Activated CD8-positive, alpha-beta T cell treated with anti-CD3 and anti-CD28 coated beads for 36 hours (primary cell): ENCODE measurements at regions not wholly inside any gene's neighbourhood (a gene's known extent, or its start where the extent isn't known, plus 50 kb on each side); places are given as distances from the start of the nearest gene placed in this dataset.

Experiments used
- ATAC-seq: fragments of 200-7000 bp; cut with Tn5 transposase; one replicate; pipeline ENCODE4 v1.10.0; 2021; ENCODE audit warnings: mild to moderate bottlenecking, moderate library complexity
- CTCF ChIA-PET: fragments of 350-600 bp; sonication (Branson Sonifier 250); formaldehyde crosslinking; loops from one replicate; lab custom pipeline; 2021; ENCODE audit warnings: antibody characterized with exemption; lab: Charles Lee
- POLR2A ChIA-PET: fragments of 350-600 bp; sonication (Branson Sonifier 250); formaldehyde crosslinking; loops from one replicate; lab custom pipeline; 2021; ENCODE audit warnings: antibody characterized with exemption; lab: Charles Lee
- DNase-seq: peaks from one replicate; pipeline ENCODE4 v3.0.0-alpha.2; 2020
- H3K27ac Mint-ChIP-seq: one replicate; pipeline ENCODE4 v1.8.0; 2021; ENCODE audit warnings: mild to moderate bottlenecking, mixed read lengths
- H3K27me3 Mint-ChIP-seq: one replicate; pipeline ENCODE4 v1.8.0; 2021; ENCODE audit warnings: mixed read lengths
- H3K36me3 Mint-ChIP-seq: one replicate; pipeline ENCODE4 v1.8.0; 2021; ENCODE audit warnings: low read depth, mixed read lengths
- H3K4me1 Mint-ChIP-seq: one replicate; pipeline ENCODE4 v1.8.0; 2021; ENCODE audit warnings: low read depth, mixed read lengths
- H3K4me3 Mint-ChIP-seq: one replicate; pipeline ENCODE4 v1.8.0; 2021; ENCODE audit warnings: mild to moderate bottlenecking, moderate library complexity, mixed read lengths
- H3K9me3 Mint-ChIP-seq: one replicate; pipeline ENCODE4 v1.8.0; 2021; ENCODE audit warnings: mixed read lengths
- intact Hi-C: fragments of 100-400 bp; cut with micrococcal nuclease; formaldehyde crosslinking; loops from one replicate; pipeline ENCODE4 v1.10.0; 2022
- TF ChIP-seq, protein P1 (sequence below): fragments of 200-600 bp; IDR thresholded peaks from one replicate; pipeline ENCODE4 v1.8.0; 2022; ENCODE audit warnings: antibody characterized with exemption, mild to moderate bottlenecking

DNA sequence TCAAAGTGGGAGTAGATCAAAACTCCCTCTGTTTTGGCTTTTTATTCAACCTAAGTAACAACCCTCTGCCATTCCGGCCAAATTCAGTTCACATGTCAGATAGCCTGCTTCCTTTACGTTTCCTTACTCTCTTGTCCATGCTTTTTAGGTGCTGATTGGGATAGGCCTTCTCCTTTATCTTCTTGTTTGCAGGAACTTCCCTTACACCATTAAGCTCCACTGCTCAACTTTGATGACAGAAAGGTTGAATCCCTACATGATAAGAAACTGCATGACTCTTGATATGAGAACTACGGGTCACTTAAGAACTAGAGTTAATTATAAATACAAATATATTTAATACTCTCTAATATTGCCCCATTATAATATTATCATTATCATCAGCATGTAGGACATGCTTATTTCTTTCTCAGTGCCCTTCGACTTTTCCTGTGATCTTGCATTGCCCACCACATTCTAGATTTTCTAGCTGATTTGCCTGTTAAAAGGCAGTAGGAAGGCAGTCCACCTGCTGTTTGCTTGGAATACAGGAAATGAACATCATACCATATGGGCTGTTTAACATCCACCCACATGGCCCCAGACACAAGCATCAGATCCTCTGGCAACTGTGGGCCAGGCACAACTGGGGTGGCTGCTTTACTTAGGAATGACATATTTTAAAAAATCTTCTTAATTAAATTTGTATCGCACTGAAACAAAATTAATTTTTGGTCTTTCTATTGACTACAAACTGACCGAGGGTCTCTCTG is 59.7 kb upstream of the CCDC6 start:
- CTCF ChIA-PET, result no interaction called here

DNA sequence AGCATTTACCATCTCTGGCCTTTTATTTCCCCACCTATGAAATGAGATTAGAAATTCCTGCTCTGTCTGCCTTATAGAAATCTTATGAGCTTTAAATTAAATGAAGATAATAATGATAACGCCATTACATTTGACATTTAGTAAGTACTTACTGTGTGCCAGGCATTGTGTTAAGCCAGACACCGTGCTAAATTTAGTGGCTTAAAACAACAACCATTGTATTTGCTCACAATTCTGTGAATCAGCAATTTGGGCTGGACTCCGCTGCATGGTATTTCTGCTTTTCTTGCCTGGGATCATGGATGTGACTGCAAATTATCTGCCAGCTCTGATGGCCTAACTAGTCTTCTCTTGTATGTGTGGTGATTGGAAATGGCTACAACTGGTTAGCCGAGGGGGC is 56.4 kb upstream of the CCDC6 start:
- TF ChIP-seq, protein P1, sequence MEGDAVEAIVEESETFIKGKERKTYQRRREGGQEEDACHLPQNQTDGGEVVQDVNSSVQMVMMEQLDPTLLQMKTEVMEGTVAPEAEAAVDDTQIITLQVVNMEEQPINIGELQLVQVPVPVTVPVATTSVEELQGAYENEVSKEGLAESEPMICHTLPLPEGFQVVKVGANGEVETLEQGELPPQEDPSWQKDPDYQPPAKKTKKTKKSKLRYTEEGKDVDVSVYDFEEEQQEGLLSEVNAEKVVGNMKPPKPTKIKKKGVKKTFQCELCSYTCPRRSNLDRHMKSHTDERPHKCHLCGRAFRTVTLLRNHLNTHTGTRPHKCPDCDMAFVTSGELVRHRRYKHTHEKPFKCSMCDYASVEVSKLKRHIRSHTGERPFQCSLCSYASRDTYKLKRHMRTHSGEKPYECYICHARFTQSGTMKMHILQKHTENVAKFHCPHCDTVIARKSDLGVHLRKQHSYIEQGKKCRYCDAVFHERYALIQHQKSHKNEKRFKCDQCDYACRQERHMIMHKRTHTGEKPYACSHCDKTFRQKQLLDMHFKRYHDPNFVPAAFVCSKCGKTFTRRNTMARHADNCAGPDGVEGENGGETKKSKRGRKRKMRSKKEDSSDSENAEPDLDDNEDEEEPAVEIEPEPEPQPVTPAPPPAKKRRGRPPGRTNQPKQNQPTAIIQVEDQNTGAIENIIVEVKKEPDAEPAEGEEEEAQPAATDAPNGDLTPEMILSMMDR, result no peak
- POLR2A ChIA-PET, result no interaction called here
- Mint-ChIP-seq H3K4me3 (no peak overlapping the region), H3K27me3 (peaks cover 8% of the 10 kb centered on the region), H3K36me3 (no peaks in the 10 kb centered on the region), H3K9me3 (no peaks in the 10 kb centered on the region), H3K27ac (no peak overlapping the region), H3K4me1 (no peaks in the 10 kb centered on the region)
- DNase-seq, result no peak
- CTCF ChIA-PET, result interaction anchor here (1.0 kb wide), 1 partner anchor 337 kb away, joined by 3 read pairs; no protein-coding TSS in a partner anchor
- intact Hi-C loops, result no loop called here
- no peak for ATAC-seq

More for the DNA sequence above, 59.7 kb upstream of the CCDC6 start:
- no peaks in the 10 kb centered on the region for H3K9me3 Mint-ChIP-seq
- no peaks in the 10 kb centered on the region for H3K4me1 Mint-ChIP-seq
- POLR2A ChIA-PET, result no interaction called here
- H3K4me3 Mint-ChIP-seq, result no peak overlapping the region
- intact Hi-C loops, result no loop called here
- no peak overlapping the region for H3K27ac Mint-ChIP-seq
- peaks cover 3% of the 10 kb centered on the region for H3K27me3 Mint-ChIP-seq
- DNase-seq (no peak), ATAC-seq (no peak)
- no peaks in the 10 kb centered on the region for H3K36me3 Mint-ChIP-seq
- TF ChIP-seq, protein P1, result no peak

DNA sequence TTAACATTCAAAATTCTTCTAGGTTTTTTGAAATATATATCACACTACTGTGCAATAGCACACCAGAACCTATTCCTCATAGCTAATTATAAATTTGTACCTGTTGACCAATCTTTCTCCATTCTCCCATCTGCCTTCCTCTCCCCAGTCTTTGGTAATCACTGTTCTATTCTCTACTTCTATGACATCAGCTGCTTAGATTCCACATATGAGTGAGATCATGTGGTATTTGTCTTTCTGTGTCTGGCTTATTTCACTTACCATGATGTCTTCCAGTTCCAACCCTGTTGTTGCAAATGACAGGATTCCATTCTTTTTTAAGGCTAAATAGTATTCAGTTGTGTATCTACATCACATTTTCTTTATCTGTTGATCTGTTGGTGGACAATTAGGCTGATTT is 54.4 kb upstream of the CCDC6 start:
- ChIA-PET POLR2A (no interaction called here), CTCF (no interaction called here)
- intact Hi-C loops, result no loop called here
- Mint-ChIP-seq H3K27ac (no peak overlapping the region), H3K4me1 (no peaks in the 10 kb centered on the region), H3K27me3 (peaks cover 8% of the 10 kb centered on the region), H3K36me3 (no peaks in the 10 kb centered on the region), H3K9me3 (no peaks in the 10 kb centered on the region), H3K4me3 (no peak overlapping the region)
- DNase-seq (no peak), ATAC-seq (no peak)
- TF ChIP-seq, protein P1, result no peak

DNA sequence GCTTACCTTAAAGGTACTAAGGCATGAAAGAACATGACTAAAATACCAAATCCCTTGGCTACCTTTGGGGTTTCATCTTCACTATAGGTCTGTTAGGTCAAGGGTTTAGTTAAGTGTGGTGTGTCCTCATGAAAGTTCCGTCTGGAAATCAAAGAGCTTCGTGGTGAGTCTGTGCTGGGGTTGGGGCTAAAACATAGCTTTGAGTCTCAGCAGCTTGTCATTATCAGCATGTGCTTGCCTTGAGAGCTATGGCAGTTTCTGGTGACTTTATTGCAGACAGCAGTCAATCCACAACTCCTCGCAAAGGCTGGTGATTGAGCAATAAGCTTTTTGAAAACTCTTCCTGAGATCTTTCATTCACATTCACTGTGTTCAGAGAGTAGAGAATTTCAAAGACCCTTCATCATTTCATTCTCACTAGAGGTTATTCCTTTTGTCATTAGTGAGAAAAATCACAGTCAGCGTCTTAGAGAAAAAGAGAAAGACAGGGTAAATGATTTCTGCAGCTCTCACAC is 53.2 kb upstream of the CCDC6 start:
- intact Hi-C loops, result no loop called here
- CTCF ChIA-PET, result no interaction called here
- H3K36me3 Mint-ChIP-seq, result no peaks in the 10 kb centered on the region
- DNase-seq (no peak), ATAC-seq (no peak)
- H3K4me1 Mint-ChIP-seq, result no peaks in the 10 kb centered on the region
- no peaks in the 10 kb centered on the region for H3K9me3 Mint-ChIP-seq
- no peak overlapping the region for H3K27ac Mint-ChIP-seq
- POLR2A ChIA-PET, result no interaction called here
- H3K27me3 Mint-ChIP-seq, result peaks cover 8% of the 10 kb centered on the region
- TF ChIP-seq, protein P1, result no peak
- H3K4me3 Mint-ChIP-seq, result no peak overlapping the region

DNA sequence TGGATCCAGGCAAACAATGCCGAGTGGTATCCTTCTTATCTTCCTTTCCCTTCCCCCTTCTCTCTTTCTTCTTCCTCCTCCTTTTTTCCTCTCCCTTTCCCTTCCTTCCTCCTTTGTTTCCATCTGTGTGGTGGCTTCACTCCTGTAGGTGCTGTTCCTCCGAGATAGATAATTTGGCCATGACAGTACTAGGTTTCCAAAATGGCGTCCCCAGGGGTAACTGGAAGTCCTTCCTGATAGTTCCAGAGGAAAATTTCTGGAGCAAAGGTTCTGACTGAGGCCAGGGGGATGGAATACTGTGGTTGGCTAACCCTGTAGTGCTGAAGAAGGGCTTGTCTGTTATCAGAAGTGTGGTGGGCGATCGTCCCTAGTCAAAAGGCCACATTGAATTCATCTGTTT is 52.5 kb upstream of the CCDC6 start:
- peaks cover 9% of the 10 kb centered on the region for H3K27me3 Mint-ChIP-seq
- no peaks in the 10 kb centered on the region for H3K4me1 Mint-ChIP-seq
- DNase-seq (no peak), ATAC-seq (no peak)
- intact Hi-C loops, result no loop called here
- ChIA-PET POLR2A (no interaction called here), CTCF (no interaction called here)
- no peaks in the 10 kb centered on the region for H3K36me3 Mint-ChIP-seq
- TF ChIP-seq, protein P1, result no peak
- no peak overlapping the region for H3K4me3 Mint-ChIP-seq
- no peak overlapping the region for H3K27ac Mint-ChIP-seq
- H3K9me3 Mint-ChIP-seq, result no peaks in the 10 kb centered on the region
